Glomerular visceral epithelial cell (primary cell): ENCODE measurements at regions not wholly inside any gene's neighbourhood (a gene's known extent, or its start where the extent isn't known, plus 50 kb on each side); places are given as distances from the start of the nearest gene placed in this dataset.
"Not testable (repeated sequence)": the region's sequence is repeated elsewhere in the genome, so short reads cannot be mapped to it uniquely, and the experiment has no call there.

Source experiments
- DNase-seq: peaks from one replicate; pipeline ENCODE4 v3.0.0-alpha.2; 2016; ENCODE audit errors: extremely low spot score

DNA sequence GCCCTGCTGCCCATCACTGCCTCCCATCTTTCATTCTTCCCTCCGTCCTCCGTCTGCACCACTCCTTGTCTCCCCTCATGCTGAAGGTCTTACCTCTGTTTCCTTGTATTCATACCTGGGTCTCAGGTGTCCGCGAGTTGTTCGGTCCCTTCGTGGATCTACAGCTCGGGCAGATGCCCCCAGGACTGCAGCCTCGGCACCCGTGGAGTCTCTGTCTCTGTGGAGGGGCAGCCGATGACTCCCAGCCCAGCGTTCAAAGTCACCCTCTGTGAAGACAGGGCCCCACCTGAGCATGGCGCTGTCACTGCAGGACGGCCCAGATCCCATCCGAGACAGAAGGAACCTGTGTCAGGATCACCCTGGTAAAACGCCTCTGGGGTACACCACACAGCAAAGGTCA, 480.0 kb upstream of the SALL3 start:
- DNase-seq, result no peak

DNA sequence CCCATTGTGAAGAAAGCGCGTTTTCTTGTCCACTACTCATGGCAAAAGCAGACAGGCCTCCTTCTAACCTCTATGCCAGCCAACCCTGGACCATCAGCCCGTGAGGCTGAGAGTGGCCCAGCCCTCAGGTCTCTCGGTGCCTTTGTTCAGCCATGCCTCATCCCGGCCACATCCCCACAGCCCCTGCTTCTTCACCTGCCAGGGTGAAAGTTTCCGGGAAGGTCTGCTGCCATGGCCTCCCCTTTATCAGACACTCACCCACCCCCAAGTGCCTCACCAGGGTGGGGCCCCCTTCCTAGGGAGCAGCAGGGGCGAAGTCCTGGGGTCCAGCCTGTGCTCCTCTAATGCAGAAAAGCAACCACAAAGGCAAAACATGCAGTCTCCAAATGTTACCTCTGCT, 478.4 kb upstream of the SALL3 start:
- DNase-seq, result no peak

DNA sequence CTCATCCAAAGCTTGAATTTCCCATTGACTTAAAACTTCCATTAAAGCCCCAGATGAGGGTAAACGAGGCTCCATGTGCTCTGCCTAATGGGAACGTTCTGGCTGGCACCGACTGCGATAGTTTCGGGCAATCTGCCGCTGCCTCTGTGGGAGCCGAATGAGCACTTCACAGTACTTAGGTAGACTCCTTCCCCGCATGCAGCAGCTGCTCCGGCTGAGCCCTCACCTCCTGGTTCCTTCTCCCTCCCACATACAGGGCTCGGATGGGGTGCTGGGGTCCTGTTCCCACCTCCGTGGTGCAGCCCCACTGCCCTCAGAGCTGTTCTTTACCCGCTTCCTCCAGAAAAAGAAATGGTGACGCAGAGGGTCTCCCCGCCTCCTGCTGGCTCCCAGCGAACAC, 476.5 kb upstream of the SALL3 start:
- DNase-seq, result no peak

DNA sequence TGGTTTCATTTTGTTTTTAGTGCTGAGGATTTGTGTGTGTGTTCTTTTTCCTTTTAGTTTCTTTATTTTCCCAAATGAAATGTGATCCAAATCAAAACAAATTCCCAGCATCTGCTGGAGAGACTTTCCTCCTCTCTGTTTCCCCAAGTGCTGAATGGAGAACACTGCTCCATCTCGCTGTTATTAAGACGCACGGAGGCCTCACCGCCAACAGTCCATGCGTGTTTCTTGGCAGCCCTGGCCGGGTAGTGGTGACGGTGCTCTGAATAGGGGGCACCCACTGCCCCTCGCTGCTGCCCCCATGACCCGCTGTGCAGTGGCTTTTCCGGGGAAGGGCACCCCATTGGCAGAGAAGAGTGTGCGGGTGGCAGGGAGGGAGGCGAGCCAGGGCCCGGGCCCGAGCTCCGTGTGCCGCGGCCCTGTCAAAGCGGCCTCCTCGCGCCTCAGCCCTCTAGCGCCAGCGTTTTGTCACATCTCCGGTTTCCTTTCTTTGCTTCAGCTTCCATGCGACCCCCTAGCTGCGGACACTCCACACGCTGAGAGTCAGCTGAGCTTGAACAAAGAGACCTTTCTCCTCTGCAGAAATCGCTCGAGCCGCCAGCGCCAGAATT, 473.7 kb upstream of the SALL3 start:
- DNase-seq, result no peak

DNA sequence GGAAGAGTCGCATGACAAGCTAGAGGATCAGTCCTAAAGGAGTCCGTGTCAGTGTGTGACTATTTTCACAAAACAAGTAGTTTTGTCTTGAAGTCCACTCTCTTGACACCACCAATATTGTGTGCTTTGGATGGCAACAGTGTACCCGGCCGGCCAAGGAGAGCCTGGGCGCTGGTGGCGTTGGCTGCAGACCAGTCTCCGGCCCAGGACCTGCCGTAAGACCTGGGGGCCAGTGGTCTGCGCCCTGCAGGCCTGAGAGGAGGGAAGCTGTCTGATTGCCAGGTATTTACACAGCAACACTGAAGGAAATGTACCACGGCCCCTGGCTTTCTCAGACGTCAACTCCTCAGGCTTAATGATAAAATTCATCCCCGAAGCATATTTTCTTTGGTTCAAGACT, 472.4 kb upstream of the SALL3 start:
- DNase-seq, result no peak

DNA sequence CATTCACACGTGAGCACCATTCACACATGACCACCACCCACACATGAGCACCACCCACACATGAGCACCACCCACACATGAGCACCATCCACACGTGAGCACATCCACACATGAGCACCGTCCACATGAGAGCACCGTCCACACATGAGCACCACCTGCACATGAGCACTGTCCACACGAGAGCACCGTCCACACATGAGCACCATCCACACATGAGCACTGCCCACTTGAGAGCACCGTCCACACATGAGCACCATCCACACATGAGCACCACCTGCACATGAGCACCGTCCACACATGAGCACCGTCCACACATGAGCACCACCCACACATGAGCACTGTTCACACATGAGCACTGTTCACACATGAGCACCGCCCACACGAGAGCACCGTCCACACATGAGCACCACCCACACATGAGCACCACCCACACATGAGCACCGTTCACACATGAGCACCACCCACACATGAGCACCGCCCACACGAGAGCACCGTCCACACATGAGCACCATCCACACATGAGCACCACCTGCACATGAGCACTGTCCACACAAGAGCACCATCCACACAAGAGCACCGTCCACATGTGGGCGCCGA, 471.3 kb upstream of the SALL3 start:
- not testable (repeated sequence) for DNase-seq

DNA sequence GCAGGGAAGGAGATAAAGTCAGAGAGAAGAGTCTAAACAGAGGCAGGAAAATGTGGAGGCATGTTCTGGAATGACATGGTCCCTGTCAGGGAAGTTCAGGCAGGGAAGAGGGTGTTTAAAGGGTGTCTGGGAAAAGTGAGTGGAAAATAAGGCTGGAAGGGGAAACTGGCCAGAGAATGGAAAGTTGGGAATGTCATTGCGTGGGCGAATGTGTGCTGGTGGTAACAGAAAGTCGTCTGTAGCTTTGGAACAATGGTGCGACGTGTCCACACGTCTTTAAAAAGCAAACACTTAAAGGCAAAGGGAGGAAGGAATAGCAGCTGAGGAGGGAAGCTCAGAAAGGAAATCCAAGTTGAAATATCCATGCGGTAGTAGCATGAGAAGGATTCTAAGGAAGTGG, 469.5 kb upstream of the SALL3 start:
- DNase-seq, result no peak

DNA sequence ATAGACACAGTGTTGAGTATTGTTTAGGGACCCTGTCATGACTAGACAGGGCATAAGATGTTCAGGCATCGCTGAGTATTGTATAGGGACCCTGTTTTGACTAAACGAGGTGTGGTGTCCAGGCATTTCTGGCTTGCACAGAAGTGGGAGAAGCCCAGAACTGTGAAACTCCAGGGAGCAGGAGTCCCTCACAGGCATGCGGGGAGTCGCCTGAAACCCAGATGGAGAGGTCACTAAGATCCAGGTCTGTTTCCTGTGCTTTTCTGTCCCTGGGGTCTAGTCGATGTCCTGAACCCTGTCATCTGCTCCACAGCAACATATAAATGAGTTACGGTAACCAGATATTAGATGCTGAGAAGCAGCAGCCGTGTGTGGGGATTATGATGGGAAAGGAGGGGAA, 469.0 kb upstream of the SALL3 start:
- DNase-seq, result no peak

DNA sequence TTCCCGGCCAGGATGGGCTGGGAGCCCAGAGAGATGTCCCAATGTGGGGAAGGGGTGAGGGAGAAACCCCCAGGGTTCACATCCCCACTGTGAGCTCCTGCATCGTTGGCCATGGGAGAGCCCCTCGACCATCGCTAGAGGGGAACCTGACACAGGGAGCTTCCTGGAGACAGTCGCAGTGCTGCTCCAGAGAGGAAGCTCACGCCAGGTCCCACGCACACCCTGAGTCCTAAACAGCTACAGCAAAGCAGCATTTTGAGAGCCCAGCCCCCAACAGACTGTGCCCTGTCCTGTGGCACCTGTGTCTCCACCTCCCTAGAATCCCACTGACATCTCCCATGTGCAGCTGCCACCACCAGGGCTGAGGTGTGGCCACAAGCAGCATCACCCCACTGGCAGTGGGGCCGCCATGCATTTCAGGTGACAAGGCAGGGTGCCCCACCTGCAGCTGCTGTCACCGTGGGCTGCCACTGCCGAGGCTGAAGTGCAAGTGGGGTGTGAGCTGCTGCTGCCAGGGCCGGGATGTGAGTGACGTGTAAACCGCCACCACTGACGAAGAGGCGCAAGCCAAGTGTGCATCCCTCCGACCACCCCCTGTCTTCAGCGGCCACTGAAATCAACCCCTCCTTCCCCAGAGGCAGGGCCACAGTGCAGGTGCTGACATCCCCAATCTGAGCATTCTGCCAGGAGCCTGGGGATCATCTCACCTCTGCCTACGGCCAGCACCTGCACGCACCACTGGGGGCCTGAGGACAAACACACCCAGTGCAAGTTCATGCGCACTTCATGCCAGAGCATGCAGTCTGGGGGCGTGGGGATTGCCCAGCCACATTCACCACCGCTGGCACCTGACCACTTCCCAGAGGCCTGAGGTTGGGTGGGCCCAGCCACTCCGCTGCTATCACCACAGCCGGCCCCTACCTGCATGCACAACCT, 467.7 kb upstream of the SALL3 start:
- DNase-seq, result no peak

DNA sequence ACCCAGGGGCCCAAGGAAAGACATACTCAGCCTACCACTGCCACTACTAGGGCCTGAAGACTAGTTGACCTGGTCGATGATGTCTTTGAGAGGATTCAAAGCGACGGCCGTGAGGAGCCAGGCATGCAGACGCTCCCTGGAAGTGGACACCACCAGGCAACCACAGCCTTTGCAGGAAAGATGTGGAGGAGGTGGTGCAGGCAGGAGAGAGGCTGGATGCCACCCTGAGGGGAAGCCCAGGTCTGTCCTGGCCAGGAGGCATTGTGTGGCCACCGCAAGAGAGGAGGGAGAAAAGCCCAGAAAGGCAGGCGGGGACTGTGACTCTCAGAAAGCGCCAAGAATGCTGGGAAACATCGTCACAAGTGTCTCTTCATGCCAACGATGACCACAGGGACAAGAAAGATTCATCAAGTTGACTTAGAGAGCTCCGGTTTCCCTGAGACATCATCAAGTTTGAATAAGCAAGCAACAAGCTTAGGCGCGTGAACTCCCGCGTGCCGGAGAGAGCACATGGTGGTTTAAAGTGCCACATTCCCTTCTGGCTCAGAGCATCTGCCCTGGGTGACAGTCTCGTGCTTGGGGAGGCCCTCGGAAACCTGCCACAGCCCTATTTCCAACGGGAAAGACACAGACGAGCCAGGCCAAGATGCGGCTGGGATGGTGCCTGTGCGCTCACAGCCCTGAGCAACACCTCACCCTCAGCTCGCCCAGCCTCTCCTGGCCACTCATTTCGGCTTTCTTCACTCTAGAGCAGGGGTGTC, 464.5 kb upstream of the SALL3 start:
- no peak for DNase-seq

DNA sequence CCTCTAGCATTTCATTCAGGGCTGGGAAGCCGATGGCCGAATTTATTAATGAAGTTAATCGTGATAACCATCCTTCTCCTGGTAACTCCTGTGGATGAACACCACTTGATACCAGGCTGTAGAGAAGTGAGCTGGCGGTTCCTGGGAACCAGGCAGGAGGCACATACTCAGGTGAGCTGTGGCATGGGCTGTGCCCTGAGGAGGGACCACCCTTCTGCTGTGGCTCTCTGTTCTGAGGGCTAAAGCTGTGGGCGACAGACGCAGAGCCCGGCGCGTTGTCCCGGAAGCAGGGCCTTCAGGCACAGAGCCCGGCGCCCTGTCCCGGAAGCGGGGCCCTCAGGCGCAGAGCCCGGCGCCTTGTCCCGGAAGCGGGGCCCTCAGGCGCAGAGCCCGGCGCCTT, 462.3 kb upstream of the SALL3 start:
- no peak for DNase-seq

DNA sequence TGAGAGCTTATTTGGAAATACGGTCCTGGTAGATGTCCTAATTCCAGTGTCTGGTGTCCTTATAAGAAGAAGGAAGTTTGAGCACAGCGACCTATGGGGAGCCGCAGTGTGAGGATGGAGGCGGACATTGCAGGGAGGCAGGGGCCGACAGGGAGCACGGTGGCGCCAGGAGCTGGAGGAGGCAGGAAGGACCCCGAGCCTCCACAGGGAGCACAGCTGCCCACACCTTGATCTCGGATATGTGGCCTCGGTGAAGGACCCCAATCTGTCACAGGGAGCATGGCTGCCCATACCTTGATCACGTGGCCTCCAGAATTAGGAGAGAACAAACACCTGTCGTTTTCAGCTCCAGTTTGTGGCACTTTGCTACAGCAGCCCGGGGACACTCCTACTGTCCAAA, 461.6 kb upstream of the SALL3 start:
- DNase-seq, result no peak

DNA sequence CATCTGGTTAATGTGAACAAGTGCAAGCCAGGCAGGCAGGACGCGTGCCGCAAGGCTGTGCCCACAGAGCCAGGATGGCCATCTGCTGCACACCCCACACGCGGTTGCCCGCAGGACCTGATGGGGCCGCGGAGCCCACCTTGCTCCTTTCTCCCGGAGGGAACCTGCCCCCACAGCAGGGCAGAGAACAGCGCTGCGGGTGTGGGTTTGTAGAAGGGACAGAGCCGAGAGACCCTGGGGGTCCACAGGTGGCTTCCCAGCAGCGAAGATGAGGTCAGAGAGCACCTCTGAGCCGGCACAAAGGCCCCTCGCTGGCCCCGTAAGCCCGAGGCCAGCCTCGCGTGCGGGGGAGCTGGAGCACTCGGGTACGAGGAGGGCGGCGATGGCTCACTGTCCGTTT, 460.8 kb upstream of the SALL3 start:
- no peak for DNase-seq

DNA sequence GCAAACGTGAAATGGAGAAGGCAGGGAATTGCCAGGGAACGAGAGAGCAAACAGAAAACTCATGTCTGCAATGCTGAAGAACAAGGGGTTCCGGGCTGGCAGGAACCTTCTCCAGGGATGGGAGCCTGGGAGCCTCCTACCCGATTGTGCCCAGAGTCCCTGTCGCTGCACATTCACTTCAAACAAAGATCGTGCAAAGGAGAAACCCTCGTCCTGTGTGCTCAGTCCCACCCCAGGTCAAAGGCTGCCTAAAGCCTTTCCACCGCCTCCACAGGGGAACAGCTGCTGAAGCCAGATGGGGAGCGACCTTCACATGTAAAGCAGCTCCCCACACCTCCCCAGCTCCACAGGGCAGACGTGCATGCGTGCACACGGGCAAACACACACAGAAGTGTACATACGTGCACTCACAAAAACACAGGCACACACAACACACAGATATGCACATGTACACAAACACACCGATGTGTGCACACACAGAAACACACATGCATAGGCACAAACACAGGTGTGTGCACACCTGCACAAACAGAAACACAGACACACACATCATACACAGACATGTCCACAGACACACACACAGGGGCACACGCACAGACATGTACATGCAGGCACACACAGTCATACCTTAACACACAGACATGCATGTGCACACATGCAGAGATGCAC, 460.1 kb upstream of the SALL3 start:
- DNase-seq, result no peak

DNA sequence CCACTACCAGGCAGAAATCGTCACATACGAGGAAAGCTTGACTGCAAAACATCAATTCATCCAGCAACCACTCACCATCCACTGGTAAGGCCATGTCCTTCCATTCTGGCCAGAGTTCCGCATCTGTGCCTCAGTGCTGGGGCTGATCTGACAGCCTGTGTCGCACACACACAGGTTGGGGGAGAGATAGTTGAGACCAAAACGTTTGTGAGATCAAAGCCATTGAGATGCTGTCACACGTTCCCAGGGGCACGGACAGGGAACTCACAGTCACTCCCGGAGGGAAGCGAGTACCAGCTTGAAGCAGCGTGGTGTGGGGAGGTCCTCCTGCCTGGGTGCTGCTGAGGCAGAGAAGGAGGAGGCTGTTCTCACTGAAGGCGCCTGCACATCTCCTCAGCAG, 458.5 kb upstream of the SALL3 start:
- no peak for DNase-seq

DNA sequence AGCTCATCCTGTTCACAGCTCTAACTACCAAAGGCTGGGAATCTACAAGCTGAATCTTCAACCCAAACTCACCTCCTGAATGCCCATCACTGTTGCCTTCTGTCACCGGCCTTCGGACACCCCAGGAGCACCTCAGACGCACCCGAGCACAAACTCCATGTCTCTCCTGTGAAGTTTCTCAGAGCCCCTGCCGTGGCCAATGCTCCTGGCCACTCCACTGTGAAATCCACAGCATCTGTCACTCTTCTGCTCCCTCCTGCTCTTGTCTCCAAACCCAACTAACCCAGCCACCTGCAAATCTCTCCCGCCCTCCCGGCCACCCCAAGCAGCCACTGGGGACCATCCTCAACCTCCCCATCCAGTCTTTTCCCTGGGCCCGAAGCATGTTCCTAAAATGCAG, 457.9 kb upstream of the SALL3 start:
- DNase-seq, result no peak

DNA sequence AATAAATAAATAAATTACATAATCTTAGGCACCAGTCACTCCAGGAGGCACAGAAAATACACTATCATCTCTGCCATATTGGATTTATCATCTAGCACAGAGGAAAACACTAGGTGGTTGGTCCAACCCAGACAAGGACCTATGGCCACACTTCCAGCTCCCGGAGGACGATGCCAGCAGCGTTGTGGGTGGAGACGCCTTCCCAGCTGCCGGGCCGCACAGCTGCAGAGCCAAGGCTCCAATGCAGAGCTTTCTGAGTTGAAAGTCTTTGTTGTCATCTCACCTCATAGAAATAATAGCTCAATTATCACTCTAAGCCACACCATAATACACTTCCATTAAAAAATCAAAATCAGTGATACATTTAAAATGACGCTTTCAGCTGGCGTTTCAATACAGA, 457.1 kb upstream of the SALL3 start:
- no peak for DNase-seq

DNA sequence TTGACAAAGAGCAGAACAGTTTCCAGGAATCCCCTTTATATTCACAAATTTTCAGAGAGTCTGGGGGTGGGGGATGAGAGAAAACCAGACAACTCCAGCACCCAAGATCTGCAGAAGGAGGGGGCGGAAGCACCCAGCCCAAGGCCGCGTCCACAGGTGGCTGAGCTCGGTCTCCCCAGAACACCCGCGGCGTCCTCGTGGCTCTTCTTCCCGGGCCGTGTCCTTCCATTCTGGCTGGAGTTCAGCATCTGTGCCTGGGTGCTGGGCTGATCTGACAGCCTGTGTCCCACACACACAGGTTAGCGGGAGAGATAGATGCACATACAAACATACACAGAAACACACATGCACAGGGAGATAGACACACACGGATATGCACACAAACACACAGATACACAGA, 455.8 kb upstream of the SALL3 start:
- no peak for DNase-seq

DNA sequence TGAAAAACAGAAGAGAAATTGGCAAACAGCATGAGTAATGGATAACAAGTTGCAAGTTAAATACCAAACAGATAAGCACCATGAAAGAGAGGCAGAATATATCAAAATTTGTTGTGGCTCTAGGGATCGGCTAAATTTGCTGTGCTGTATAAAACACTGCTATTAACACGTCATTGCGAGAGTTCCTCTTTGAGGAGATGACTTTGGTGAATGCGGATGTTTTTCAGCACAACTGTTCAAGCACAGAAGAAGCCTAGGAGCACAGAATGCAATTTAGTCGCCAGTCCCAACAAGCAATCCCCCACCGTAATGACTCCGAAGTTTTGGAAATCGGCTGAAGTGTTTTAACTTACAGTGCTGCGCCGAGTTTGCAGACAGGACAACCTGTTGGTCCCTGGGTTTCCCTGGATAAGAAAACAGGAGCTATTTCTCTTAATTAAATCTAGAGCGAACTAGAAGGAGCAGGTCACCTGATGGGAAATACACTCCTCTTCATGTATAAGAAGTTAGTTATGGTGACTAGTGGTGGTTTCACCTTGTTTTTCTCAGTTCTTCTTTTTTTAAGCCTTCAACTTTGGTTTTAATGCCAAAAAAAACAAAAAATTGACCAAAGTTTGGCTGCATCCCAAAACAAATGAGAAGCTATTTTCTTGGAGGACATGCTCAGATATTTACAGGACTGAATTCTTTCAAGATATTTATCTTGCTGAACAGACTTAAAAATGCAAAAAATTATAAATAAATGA, 454.1 kb upstream of the SALL3 start:
- no peak for DNase-seq

DNA sequence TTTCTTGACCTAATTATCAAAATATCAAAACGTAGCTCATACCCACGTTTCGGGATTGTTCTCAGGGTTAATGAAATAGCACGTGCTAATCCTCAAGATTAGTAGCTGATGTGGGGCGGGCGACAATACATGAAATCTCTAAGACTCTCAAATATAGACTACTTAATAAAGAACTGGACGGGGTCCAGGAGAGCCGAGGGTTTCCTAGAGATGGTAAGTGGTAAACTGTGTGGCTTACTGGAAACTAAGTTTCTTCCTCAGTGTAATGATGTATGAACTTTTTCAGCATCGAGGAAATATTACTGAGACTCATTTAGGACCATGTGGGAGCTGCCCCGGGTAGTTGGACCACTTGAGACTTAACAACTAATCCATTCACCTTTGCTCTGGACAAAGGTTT, 453.3 kb upstream of the SALL3 start:
- no peak for DNase-seq
